Ishikawa (cell line): ENCODE measurements at regions not wholly inside any gene's neighbourhood (a gene's known extent, or its start where the extent isn't known, plus 50 kb on each side); places are given as distances from the start of the nearest gene placed in this dataset.

Experiments used
- CEBPB ChIP-seq: IDR thresholded peaks from 2 replicates; pipeline ENCODE4 v1.6.1; 2012
- NFIC ChIP-seq: IDR thresholded peaks from 2 replicates; pipeline ENCODE4 v1.6.1; 2012
- RAD21 ChIP-seq: IDR thresholded peaks from 2 replicates; pipeline ENCODE4 v1.6.1; 2012; ENCODE audit warnings: low read depth
- TEAD4 ChIP-seq: IDR thresholded peaks from 2 replicates; pipeline ENCODE4 v1.6.1; 2012
- TF ChIP-seq, protein P1 (sequence below): IDR thresholded peaks from 2 replicates; pipeline ENCODE4 v1.6.1; 2012

DNA sequence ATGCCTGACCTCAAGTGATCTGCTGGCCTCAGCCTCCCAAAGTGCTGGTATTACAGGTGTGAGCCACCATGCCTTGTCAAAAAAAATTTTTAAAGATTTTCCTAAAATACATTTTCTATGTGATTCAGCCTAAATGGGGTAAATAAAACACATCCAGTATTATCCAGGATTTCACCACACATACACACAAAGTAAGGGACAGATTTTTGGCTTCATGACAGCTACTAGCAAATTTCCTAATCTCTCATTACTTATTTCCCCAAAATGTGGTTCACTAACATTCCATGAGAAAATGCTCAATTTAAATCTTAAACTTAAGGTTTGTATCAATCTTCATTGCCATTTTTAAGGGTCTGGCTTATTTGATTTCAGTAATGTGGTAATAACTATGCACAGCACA is 348.5 kb upstream of the INTU start:
- TF ChIP-seq RAD21 (no peak), CEBPB (no peak), TEAD4 (no peak), NFIC (no peak)
- TF ChIP-seq, protein P1, sequence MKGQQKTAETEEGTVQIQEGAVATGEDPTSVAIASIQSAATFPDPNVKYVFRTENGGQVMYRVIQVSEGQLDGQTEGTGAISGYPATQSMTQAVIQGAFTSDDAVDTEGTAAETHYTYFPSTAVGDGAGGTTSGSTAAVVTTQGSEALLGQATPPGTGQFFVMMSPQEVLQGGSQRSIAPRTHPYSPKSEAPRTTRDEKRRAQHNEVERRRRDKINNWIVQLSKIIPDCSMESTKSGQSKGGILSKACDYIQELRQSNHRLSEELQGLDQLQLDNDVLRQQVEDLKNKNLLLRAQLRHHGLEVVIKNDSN = no peak
